GM21529 (cell line): ENCODE measurements at regions not wholly inside any gene's neighbourhood (a gene's known extent, or its start where the extent isn't known, plus 50 kb on each side); places are given as distances from the start of the nearest gene placed in this dataset.

Experiments used
- ATAC-seq: cut with Tn5 transposase; IDR thresholded peaks from one replicate; pipeline ENCODE4 v1.9.1; 2021; ENCODE audit not compliant: unreplicated experiment

GRCh38 chr1:25041916-25042315 lies 111.8 kb upstream of the RUNX3 start:
- ATAC-seq = no peak

GRCh38 chr1:25040122-25040685 lies 110.1 kb upstream of the RUNX3 start:
- no peak for ATAC-seq

- no peak for ATAC-seq
Observed at GRCh38 chr1:25039229-25039628, 109.2 kb upstream of the RUNX3 start.

- no peak for ATAC-seq
Observed at GRCh38 chr1:25038699-25039098, 108.6 kb upstream of the RUNX3 start.

DNA sequence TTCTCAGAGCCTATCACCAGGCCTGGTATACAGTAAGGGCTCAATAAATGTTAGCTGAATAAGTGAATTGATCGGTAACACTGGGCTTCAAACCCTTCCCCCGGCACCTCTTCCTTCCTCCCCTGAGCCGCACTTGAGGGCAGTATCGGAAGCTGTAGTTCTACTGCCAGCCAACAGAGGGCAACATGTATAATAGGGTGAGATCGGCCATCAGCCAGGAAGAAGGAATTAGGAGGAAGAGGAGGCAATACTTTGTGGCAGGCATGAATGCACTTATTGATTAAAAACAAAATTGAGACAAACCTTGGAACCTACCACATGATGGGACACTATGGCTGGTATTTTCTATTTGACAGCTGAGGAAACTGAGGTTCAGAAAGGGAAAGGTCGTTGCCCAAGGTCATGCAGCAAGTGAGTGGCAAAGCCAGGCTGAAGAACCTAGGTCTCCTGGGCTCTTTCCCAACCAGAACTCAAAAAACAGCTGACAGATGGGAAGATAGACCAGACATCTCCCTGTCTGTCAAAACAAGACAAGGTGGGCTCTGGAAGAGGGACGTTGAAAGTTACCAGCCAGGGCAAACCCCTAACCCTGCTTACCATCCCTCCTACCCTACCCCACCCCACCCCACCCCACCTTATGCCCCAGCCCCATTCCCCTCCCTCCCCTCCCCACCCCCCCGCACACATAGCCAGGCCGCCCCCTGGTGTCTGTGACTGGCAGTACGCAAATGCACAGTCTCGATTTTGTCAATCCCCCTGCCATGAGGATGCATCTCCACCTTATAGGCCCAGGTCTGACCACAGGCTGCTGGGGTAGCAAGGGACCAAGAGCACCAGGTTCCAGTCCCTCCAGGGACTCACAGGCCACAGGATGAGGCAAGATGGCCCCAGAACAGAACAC lies 107.3 kb upstream of the RUNX3 start:
- no peak for ATAC-seq

DNA sequence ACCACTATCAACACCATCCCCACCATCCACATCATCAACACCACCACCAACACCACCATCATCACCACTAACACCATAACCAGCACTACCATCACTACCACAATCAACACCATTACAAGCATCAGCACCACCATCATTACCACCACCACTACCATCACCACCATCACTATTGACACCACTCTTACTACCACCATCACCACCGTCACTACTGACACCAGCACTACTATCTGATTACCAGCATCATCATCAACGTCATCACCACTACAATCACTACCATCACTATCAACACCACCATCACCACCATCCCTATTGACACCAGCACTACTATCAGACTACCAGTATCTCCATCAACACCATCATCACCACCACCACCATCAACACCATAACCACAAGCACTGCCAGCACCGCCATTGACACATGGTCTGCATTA lies 106.1 kb upstream of the RUNX3 start:
- no peak for ATAC-seq

GRCh38 chr1:25035523-25036116 lies 105.5 kb upstream of the RUNX3 start:
- ATAC-seq = no peak

DNA sequence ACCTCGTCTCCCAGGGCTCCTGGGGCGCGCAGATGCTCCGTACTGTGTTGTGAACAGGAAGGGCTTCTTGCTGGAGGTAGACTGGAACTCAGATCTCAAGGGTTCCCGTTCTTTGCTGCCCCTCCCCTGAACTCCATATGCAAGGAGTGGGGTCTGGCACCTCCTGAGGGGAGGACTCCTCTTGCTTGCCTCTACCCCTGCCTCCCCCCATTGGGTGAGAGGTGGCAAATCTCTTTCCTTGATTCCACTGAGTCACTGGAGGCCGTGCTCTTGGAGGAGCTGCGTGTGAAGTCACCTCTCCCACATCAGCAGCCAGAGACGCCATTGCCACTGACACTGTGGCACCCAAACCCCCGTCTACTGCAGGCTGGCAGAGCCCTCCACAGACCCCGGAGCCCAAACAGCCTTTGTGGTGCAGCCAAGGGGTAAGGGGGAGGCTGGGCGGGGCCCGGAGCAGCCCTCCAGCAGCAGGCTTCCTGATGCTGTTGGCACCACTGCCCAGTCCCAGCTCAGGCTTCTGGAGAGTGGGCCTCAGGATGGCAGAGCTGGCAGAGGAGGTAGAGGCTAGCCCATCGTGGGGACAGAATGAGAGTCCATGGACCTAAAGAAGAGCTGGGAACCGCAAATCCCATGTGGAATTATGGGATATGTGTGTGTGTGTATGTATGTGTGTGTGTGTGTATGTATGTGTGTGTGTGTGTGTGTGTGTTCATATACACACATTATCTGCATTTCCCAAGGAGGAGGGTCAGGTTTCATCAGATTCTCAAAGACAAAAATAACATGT lies 104.9 kb upstream of the RUNX3 start:
- no peak for ATAC-seq

GRCh38 chr1:25033828-25034705 lies 104.0 kb upstream of the RUNX3 start:
- peak; percentile 23 for ATAC-seq

DNA sequence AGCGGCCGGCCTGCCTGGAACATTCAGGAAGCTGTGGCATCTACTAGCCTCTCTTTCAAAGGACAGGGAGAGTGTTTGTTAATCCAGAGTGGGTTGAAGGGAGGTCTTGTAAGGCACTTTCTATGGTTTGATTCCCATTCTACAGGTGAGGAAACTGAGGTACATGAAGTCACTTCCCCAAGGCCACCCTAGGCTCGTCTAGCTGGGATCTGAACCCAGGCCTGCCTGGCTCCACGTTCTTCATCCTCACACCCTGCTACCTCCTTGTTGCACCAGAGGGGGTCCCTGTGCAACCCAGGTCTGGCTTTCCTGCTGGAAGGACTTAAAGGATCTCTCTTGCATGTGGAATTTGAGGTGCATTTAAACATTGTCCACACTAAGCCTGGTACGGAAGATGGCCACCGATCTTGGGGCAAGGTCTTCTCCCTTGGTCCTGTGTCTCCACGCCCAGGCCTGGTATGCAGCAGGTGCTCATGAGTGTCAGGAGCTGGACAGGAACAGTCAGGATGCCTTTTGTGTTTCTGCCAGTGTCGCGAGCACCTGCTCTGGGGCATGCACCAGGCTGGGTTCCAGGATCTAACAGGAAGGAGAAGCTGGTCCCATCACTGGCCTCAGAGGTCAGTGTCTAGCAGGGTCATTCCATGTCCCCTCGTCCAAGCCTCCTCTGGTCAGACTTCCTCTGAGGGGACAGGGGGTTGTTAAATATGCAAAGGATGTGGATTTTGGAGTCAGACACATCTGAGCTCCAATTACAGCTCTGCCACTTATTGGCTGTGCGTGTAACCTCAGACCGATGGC lies 103.2 kb upstream of the RUNX3 start:
- no peak for ATAC-seq

GRCh38 chr1:25031966-25032667 lies 102.0 kb upstream of the RUNX3 start:
- ATAC-seq = peak; percentile 36

- peak; percentile 12 for ATAC-seq
Observed at GRCh38 chr1:25031601-25031965, 101.5 kb upstream of the RUNX3 start.

GRCh38 chr1:25030674-25031589 lies 100.9 kb upstream of the RUNX3 start:
- ATAC-seq = peak; percentile 44

DNA sequence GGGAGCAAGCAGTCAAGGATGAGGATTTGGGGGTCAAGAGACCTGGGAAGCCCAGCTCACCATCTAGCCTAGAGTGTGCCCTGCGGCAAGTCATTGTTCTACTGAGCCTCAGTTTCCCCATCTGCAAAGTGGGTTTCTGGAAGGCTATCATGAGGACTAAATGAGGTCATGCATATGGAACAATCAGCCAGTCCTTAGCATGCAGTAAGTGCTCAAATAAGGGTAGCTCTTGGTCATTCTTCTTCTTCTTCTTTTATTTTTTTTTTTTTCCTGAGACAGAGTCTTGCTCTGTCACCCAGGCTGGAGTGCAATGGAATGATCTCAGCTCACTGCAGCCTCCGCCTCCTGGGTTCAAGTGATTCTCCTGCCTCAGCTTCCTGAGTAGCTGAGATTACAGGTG lies 99.9 kb upstream of the RUNX3 start:
- ATAC-seq = no peak

DNA sequence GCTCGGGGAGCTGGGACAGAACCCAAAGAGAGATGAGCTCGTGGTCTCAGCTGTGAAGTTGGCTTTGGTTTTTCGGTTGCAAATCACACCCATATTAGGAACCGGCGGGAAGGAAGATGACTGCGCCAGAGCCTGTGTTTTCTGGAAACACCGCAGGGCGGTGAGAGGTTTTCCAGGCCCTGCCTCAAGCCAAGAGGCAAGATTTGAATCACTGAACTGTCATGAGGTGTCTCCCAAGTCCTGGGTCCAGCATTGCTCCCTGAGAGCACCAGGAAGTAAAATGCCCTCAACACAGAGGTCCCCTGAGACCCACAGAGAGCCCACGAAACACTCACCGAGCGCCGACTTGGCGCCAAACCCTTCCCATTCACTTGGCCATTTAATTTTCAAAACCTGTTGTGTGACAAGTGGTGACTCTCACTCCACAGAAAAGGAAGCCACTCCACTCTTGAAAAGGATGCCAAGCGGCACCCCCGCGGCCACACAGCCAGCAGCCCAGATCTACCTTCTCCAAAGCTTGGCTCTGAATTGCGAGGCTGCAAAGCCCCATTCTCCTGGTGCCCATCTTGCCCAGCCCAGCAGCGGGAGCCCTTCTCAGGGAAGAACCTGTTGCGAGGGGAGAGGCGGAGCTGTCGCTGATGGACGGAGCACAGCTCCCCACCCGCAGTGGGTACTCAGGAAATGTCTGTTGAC lies 99.0 kb upstream of the RUNX3 start:
- ATAC-seq = no peak

- no peak for ATAC-seq
Observed at GRCh38 chr1:25028587-25028906, 98.5 kb upstream of the RUNX3 start.

GRCh38 chr1:25027822-25028586 lies 97.9 kb upstream of the RUNX3 start:
- no peak for ATAC-seq
